ENCODE measurements at regions not wholly inside any gene's neighbourhood (a gene's known extent, or its start where the extent isn't known, plus 50 kb on each side); places are given as distances from the start of the nearest gene placed in this dataset.

- DNase-seq (ENCODE audit: low spot score), result no peak
These were observed 63.7 kb downstream of the SPCS3 start for GRCh38 chr4:176383273-176384077.

- DNase-seq (ENCODE audit: low spot score), result no peak
These were observed 65.8 kb downstream of the SPCS3 start for GRCh38 chr4:176385601-176386000.

DNA sequence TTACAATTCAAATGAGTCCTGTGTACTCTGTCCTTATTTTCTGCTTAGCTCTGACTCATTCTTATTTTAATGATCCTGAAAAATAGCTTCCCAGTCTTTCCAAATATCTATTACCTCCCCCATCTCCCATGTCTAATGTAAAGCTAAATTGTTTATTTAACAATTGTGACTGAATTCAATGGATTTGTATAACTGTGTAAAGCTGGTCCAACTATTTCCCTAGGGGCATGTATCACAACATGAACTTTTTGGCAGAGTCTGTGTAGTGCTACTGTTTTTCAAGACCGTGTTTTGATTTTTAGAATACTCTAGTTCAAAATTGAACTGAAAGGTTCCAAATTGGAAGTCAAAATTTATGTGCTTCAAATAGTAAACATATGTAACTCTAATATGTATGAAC lies 67.8 kb downstream of the SPCS3 start:
- DNase-seq (ENCODE audit: low spot score), result peak; percentile 48

- no peak for DNase-seq (ENCODE audit: low spot score)
These were observed 73.7 kb downstream of the SPCS3 start for GRCh38 chr4:176393306-176394013.

- no peak for DNase-seq (ENCODE audit: low spot score)
These were observed 81.2 kb downstream of the SPCS3 start for GRCh38 chr4:176400816-176401461.

DNA sequence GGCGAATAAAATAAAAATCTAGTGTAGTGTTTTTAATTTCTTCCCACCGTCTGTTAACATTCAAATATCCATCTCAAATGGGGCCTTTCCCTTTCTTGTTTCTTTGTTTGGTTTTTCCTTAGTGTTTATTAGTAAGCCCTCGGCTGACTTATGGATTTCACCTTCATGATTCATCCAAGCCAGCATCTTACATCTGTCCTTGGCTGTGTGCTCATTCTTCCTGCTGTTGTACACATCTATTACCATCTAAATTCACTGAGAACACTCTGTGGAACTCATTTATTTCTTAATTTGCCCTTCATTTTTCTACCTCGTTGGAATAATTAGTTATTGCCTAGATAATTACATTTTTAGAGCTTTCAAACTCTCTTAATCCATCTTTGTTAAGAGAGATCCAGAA lies 84.9 kb downstream of the SPCS3 start:
- no peak for DNase-seq (ENCODE audit: low spot score)

GRCh38 chr4:176406297-176406696 lies 86.5 kb downstream of the SPCS3 start:
- DNase-seq (ENCODE audit: low spot score), result no peak

DNA sequence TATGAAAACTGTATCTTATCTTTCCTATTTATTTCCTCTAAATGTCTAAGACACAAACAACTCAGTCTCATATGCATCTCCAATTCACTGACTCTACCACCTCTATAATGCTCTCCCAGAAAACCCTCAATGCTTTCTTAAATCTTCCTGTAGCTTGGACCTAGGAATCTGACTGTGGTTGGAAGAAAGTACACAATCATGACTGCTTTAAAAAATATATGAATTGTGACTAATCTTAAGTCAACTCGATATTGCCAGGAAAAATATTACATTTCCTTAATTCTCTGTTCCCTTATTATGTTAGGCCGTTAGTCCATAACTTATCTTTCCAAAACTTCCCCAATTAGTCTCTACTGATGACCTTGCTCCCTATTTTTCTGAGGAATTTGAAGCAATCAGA lies 87.0 kb downstream of the SPCS3 start:
- no peak for DNase-seq (ENCODE audit: low spot score)

GRCh38 chr4:176409627-176410026 lies 89.9 kb downstream of the SPCS3 start:
- DNase-seq (ENCODE audit: low spot score), result peak; percentile 52

DNA sequence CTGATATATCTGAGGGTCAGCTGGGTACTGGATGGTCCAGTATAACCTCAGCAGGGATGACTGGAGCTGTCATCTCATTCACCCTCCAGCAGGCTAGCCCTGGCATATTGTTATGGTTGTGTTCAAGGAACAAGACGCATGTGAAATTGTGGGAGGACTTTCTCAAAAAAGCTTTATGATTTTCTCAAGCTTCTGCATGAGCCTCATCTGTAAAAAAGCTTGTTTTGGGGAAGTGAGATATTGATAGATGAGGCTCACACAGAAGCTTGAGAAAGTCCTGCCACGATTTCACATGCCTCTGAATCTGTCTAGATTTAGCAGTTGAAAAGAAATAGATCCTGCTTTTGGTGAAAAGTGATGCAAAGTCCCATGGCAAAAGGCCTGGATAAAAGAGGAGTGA lies 93.4 kb downstream of the SPCS3 start:
- no peak for DNase-seq (ENCODE audit: low spot score)

DNA sequence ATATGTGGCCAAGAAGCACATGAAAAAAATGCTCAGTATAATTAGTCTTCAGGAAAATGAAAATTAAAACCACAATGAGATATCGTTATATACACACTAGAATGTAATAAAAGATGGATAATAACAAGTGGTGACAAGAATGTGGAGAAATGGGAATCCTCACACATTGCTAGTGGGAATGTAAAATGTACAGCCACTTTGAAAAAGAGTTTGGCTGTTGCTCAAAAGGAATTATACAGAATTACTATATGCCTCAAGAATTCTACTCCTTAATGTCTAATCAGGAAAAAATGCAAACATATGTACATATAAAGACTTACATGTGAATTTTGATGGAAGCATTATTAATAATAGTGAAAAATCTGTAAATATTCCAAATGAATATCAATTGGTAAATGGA lies 102.2 kb downstream of the SPCS3 start:
- no peak for DNase-seq (ENCODE audit: low spot score)

DNA sequence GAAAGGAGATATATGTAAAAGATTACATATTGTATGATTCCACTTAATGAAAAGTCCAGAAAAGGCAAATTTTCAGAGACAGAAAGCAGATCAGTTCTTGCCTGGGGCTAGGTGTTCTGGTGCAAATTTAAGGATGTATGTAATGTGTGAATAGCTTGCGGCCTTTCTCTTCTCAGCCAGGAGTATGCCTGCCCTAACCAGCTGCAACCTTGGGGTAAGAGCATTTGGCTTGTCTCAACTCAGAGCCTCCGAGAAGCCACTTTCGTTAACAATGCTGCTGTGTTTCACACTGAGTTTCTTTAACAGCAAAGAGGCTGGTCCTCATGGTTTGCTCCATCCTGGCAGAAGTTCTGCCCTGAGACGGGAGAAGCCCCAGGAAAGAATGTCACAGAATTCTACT lies 102.7 kb downstream of the SPCS3 start:
- no peak for DNase-seq (ENCODE audit: low spot score)

DNA sequence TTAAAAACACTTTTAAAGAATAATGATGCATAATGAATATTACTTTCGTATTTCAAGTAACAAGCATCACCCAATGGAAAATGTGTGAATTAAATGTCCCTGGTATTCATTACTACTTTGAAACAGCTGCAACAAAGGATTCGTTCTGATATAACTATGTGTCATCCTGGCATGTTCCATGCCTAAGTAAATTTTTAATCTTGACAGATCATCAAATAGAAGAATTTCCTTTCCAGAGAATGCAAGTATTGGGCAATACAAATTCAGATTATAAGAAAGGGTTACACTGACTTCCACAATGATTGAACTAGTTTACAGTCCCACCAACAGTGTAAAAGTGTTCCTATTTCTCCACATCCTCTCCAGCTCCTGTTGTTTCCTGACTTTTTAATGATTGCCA lies 105.3 kb downstream of the SPCS3 start:
- DNase-seq (ENCODE audit: low spot score), result no peak

GRCh38 chr4:176432811-176433540 lies 113.2 kb downstream of the SPCS3 start:
- no peak for DNase-seq (ENCODE audit: low spot score)

GRCh38 chr4:176433983-176434382 lies 114.2 kb downstream of the SPCS3 start:
- DNase-seq (ENCODE audit: low spot score), result no peak

- no peak for DNase-seq (ENCODE audit: low spot score)
These were observed 116.1 kb downstream of the SPCS3 start for GRCh38 chr4:176435901-176436292.

DNA sequence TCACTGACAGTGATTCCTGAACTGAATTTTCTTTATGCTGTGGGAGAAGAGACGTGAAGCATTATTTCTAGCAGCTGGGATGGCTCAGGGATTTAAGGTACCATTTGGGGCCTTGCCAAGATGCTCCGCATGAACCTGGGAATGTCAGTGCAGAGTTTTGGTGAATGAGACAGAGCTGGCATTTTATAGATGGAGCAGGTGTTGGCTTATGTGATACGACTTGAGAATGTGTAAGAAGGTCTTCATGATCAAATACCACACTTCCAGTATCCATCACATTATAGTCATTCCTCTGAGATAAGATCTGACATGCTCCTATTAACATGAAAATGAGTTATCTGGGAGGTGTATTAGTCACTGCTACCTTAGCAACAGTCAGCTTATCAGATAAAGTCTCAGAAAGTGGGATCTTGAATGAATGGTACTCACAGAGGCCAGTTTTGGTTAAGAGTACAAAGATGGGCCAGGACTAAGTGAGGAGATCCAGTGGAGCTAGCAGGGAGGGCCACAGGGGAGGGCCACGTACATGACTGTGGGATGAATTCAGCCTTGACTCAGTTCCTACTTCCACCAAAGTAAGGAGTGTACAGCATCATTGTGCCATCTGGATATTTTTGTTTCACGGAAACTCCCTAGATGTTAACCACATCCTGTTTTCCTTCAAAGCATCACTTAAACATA lies 116.7 kb downstream of the SPCS3 start:
- peak; percentile 7 for DNase-seq (ENCODE audit: low spot score)

GRCh38 chr4:176437756-176438155 lies 118.0 kb downstream of the SPCS3 start:
- DNase-seq (ENCODE audit: low spot score), result no peak

DNA sequence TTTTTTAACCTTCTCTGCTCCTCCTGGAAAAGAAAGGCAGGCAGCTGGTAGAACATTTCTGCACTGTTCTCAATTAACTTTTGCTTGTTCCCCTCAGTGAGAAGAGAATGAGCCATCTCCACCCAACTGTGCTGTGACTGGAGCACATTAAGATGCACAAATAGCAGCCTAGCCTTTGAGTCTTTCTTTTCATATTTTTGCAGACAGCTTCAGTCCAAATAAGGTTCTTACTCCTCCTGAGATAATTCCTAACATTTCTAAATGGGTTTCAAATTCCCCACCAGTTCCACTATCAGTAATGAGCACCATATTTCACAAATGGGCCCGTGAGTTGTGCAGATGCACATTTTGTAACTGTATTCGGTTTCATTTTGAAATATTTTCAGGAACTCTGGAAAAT lies 118.6 kb downstream of the SPCS3 start:
- DNase-seq (ENCODE audit: low spot score), result no peak

- DNase-seq (ENCODE audit: low spot score), result no peak
These were observed 119.8 kb downstream of the SPCS3 start for GRCh38 chr4:176439611-176440010.

DNA sequence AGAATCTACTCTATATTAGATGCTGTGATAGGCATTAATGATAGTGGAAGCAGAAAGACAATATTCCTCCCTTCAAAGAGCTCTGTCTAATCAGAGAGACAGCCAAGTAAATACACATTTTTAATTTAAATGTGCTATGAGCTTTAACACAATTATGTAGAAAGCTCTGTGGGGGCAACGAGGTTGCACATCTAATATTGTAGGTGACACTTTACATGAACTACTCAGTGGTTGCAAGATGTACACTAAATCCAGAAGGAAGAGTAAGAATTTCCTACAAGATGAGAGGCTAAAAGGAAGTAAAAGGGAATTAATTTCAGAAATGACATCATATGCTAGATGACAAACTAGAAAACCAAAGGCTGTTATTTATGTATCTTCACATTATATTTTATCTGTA lies 120.9 kb downstream of the SPCS3 start:
- DNase-seq (ENCODE audit: low spot score), result no peak

GRCh38 chr4:176441594-176441993 lies 121.8 kb downstream of the SPCS3 start:
- no peak for DNase-seq (ENCODE audit: low spot score)

Data from COLO829 (cell line).